Osteocyte (in vitro differentiated cells): ENCODE measurements at regions not wholly inside any gene's neighbourhood (a gene's known extent, or its start where the extent isn't known, plus 50 kb on each side); places are given as distances from the start of the nearest gene placed in this dataset.

ENCODE experiments used
- DNase-seq: peaks from one replicate; pipeline ENCODE4 v3.0.0; 2021; ENCODE audit warnings: mixed read lengths; ENCODE audit not compliant: unreplicated experiment; ENCODE audit errors: extremely low spot score
- H3K27ac Mint-ChIP-seq: one replicate; pipeline ENCODE4 v1.8.0; 2021; ENCODE audit warnings: mild to moderate bottlenecking, mixed read lengths; ENCODE audit not compliant: unreplicated experiment
- H3K27me3 Mint-ChIP-seq: one replicate; pipeline ENCODE4 v1.8.0; 2021; ENCODE audit warnings: mixed read lengths; ENCODE audit not compliant: unreplicated experiment
- H3K36me3 Mint-ChIP-seq: one replicate; pipeline ENCODE4 v1.8.0; 2021; ENCODE audit warnings: mixed read lengths; ENCODE audit not compliant: unreplicated experiment
- H3K4me1 Mint-ChIP-seq: one replicate; pipeline ENCODE4 v1.8.0; 2021; ENCODE audit warnings: mixed read lengths; ENCODE audit not compliant: unreplicated experiment
- H3K4me3 Mint-ChIP-seq: one replicate; pipeline ENCODE4 v1.8.0; 2021; ENCODE audit warnings: mild to moderate bottlenecking, moderate library complexity, mixed read lengths; ENCODE audit not compliant: unreplicated experiment
- H3K9me3 Mint-ChIP-seq: one replicate; pipeline ENCODE4 v1.8.0; 2021; ENCODE audit warnings: mixed read lengths; ENCODE audit not compliant: unreplicated experiment
- TF ChIP-seq, protein P1 (sequence below): fragments of 200-600 bp; sonication (generic); IDR thresholded peaks from 2 replicates; pipeline ENCODE4 v1.5.0; 2021; ENCODE audit warnings: antibody characterized with exemption, mild to moderate bottlenecking, moderate library complexity

DNA sequence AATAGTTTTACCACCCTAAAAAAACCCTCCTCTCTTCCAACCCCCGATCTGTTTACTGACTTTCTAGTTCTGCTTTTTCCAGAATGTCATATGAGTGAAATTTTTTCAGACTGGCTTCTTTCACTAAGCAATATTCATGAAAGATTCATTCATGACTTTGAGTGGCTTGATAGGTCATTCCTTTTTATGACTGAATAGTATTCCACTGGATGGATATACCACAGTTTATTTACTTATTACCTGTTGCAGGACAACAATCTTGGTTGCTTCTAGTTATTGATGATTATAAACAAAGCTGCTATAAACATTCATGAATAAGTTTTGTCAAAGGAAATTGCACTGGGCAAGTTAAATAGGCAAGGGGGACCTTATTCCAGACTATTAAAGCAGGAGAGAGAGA, 264.2 kb downstream of the UTP18 start:
- no peak overlapping the region for H3K27ac Mint-ChIP-seq
- peaks cover 4% of the 10 kb centered on the region for H3K9me3 Mint-ChIP-seq
- H3K27me3 Mint-ChIP-seq, result no peaks in the 10 kb centered on the region
- H3K4me3 Mint-ChIP-seq, result no peak overlapping the region
- H3K4me1 Mint-ChIP-seq, result no peaks in the 10 kb centered on the region
- H3K36me3 Mint-ChIP-seq, result no peaks in the 10 kb centered on the region
- TF ChIP-seq, protein P1, sequence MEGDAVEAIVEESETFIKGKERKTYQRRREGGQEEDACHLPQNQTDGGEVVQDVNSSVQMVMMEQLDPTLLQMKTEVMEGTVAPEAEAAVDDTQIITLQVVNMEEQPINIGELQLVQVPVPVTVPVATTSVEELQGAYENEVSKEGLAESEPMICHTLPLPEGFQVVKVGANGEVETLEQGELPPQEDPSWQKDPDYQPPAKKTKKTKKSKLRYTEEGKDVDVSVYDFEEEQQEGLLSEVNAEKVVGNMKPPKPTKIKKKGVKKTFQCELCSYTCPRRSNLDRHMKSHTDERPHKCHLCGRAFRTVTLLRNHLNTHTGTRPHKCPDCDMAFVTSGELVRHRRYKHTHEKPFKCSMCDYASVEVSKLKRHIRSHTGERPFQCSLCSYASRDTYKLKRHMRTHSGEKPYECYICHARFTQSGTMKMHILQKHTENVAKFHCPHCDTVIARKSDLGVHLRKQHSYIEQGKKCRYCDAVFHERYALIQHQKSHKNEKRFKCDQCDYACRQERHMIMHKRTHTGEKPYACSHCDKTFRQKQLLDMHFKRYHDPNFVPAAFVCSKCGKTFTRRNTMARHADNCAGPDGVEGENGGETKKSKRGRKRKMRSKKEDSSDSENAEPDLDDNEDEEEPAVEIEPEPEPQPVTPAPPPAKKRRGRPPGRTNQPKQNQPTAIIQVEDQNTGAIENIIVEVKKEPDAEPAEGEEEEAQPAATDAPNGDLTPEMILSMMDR, result no peak
- DNase-seq, result no peak

DNA sequence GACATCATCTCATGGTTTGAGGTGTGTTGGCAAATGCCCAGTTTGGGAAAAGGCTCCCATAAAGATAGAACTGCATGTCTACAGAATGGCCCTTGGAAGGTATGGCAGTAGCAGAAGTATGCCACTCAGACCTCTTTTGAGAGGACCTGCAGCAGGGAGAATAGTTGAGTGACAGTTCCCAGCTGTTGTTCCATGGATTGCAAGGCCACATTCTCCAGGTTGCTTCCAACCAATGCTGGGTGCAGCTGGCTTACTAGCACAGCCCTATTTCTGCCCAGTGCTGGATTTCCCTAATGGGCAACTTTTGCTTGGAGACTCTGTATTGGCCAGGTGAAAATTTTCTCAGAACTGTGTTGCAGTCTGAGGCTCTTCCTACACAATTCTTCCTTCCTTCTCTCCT, 266.2 kb downstream of the UTP18 start:
- Mint-ChIP-seq H3K4me3 (no peak overlapping the region), H3K36me3 (no peaks in the 10 kb centered on the region), H3K4me1 (no peaks in the 10 kb centered on the region), H3K27me3 (no peaks in the 10 kb centered on the region), H3K9me3 (peaks cover 4% of the 10 kb centered on the region), H3K27ac (no peak overlapping the region)
- no peak for DNase-seq
- TF ChIP-seq, protein P1, result no peak

DNA sequence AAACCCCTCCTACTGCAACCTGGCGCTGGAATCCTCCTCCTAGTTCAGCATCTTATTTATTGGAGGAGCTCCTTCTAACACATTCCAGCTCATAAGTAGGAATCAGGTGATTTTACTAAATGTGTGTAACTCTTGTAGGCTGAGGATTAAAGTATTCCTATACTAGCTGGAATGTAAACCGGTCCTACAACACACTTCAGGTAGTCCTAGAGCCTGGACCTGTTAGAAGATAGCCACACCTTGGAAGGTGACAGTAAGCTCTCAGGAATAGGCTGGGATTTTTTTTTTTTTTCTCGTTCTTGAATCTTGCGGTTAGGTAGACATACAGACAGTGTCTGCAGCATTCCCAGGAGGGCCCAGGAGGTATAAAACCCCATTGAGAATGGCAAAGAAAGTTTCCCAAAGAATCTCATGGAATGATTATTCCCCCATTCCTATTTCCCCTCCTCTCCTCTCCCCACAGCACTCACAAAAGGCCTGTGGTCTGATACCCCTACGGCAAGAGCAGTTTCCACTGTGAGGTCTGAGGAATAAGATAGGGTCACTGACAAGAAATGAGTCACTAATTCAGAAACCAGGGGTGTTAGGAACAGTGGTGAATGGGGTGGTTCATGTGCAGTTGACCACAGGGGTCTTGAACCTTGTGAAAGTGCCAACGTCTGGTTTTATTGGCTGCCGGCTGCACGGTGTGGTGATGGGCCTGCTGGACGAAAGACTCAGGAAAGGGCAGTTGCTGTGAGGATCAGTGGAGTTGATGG, 267.1 kb downstream of the UTP18 start:
- TF ChIP-seq, protein P1, result no peak
- Mint-ChIP-seq H3K9me3 (peaks cover 4% of the 10 kb centered on the region), H3K36me3 (no peaks in the 10 kb centered on the region), H3K27ac (no peak overlapping the region), H3K4me3 (no peak overlapping the region), H3K4me1 (no peaks in the 10 kb centered on the region), H3K27me3 (no peaks in the 10 kb centered on the region)
- DNase-seq, result no peak

DNA sequence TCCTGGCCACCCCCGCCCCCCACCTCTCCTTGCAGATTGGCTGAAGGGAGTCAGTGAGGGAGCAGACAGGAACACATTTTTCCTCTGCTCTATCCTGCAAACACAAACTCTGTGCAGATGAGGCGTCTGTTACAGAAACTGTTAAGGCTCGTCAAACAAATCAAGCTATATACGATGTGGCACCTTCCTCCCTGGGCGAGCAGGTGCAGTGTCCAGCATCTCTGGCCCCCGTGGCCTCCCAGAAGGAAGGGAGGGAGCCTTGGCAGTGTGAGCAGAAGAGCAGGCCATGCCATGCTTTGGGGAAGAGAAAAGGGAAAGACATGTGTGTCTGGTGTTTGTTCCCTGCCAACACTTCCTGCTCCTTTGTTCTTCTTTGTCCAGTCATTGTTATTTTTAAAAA, 267.8 kb downstream of the UTP18 start:
- TF ChIP-seq, protein P1, result no peak
- no peaks in the 10 kb centered on the region for H3K36me3 Mint-ChIP-seq
- H3K4me1 Mint-ChIP-seq, result no peaks in the 10 kb centered on the region
- H3K27ac Mint-ChIP-seq, result no peak overlapping the region
- no peaks in the 10 kb centered on the region for H3K27me3 Mint-ChIP-seq
- DNase-seq, result no peak
- peaks cover 4% of the 10 kb centered on the region for H3K9me3 Mint-ChIP-seq
- H3K4me3 Mint-ChIP-seq, result no peak overlapping the region

DNA sequence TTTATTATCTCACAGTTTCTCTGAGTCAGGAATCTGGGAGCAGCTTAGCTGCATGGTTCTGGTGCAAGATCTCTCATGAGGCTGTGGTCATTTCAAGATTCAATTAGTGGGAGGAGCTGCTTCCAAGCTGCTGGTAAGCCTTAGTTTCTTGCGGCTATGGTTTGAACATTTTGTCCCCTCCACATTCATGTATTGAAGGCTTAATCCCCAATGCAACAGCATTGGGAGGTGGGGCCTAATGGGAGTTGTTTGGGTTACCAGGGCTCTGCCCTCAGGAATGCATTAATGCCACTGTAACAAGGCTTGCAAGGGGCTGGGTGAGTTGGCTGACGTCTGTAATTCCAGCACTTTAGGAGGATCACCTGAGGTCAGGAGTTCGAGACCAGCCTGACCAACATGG, 272.9 kb downstream of the UTP18 start:
- H3K4me1 Mint-ChIP-seq, result no peaks in the 10 kb centered on the region
- no peak overlapping the region for H3K4me3 Mint-ChIP-seq
- no peak for DNase-seq
- H3K36me3 Mint-ChIP-seq, result no peaks in the 10 kb centered on the region
- H3K27ac Mint-ChIP-seq, result no peak overlapping the region
- TF ChIP-seq, protein P1, result no peak
- no peaks in the 10 kb centered on the region for H3K9me3 Mint-ChIP-seq
- H3K27me3 Mint-ChIP-seq, result no peaks in the 10 kb centered on the region
